Tibial nerve (tissue), 4 donors: ENCODE measurements at regions not wholly inside any gene's neighbourhood (a gene's known extent, or its start where the extent isn't known, plus 50 kb on each side); places are given as distances from the start of the nearest gene placed in this dataset.

Experiments
- DNase-seq, 2 donors: peaks; one replicate each; pipeline ENCODE4 v3.0.0-alpha.2; 2019; ENCODE audit warnings: low spot score in 2 of 2
- H3K27ac ChIP-seq, 4 donors: fragments of 200-600 bp; sonication (generic) in 3 of 4; one replicate each; pipeline ENCODE4 v1.5.1; 2017 to 2019; ENCODE audit warnings: mild to moderate bottlenecking in 1 of 4
- H3K27me3 ChIP-seq, 2 donors: fragments of 200-600 bp; sonication (generic) in 1 of 2; one replicate each; pipeline versions ENCODE4 v1.5.1 to v1.6.0; 2017 to 2019
- H3K36me3 ChIP-seq, 3 donors: fragments of 200-600 bp; sonication (generic); one replicate each; pipeline ENCODE4 v1.5.1; 2018 to 2019
- H3K4me1 ChIP-seq, 4 donors: fragments of 200-600 bp; sonication (generic) in 3 of 4; one replicate each; pipeline ENCODE4 v1.5.1; 2017 to 2019
- H3K4me3 ChIP-seq, 4 donors: fragments of 200-600 bp; sonication (generic) in 3 of 4; one replicate each; pipeline ENCODE4 v1.5.1; 2017 to 2019; ENCODE audit warnings: mild to moderate bottlenecking in 1 of 4, moderate library complexity in 1 of 4
- H3K9me3 ChIP-seq, 4 donors: fragments of 200-600 bp; sonication (generic) in 3 of 4; one replicate each; pipeline ENCODE4 v1.5.1; 2017 to 2019
- CTCF ChIP-seq, 5 experiments: fragments of 200-600 bp in 3 of 5; fragments of 450-650 bp in 2 of 5; sonication (generic) in 3 of 5; IDR thresholded peaks; one replicate each; pipeline ENCODE4 v1.5.1; 2016 to 2019; ENCODE audit warnings: antibody characterized with exemption in 5 of 5, mild to moderate bottlenecking in 3 of 5, moderate library complexity in 2 of 5
- EP300 ChIP-seq, 2 donors: sonication (generic); formaldehyde crosslinking; IDR thresholded peaks; one replicate each; pipeline ENCODE4 v1.6.1; 2017; ENCODE audit warnings: antibody characterized with exemption in 2 of 2, mild to moderate bottlenecking in 1 of 2
- POLR2A ChIP-seq, 2 donors: fragments of 450-650 bp; IDR thresholded peaks; one replicate each; pipeline ENCODE4 v1.6.1; 2017; ENCODE audit warnings: antibody characterized with exemption in 2 of 2, mild to moderate bottlenecking in 2 of 2, moderate library complexity in 2 of 2
- WGBS, 2 donors: methylation state at CpG; one replicate each; pipeline ENCODE4 v1.1.5; 2018; 5-methylcytosine and 5-hydroxymethylcytosine counted together

GRCh38 chr5:23579566-23579965 lies 72.2 kb downstream of the PRDM9 start:
- Histone ChIP-seq H3K4me3 (no peak overlapping the region), H3K9me3 (peaks cover 0 to 3% (median 0%) of the 10 kb centered on the region in 4 donors), H3K36me3 (no peaks in the 10 kb centered on the region), H3K27me3 (no peaks in the 10 kb centered on the region), H3K4me1 (no peaks in the 10 kb centered on the region), H3K27ac (no peak overlapping the region)
- whole genome bisulfite sequencing, 2 donors = 72 to 78% methylated on average over 3 of the region's 3 CpGs
- no peak for DNase-seq
- TF ChIP-seq EP300 (IDR thresholded peaks at IDR 0.05) (no peak), CTCF (IDR thresholded peaks at IDR 0.05) (no peak)

- Histone ChIP-seq H3K4me1 (no peaks in the 10 kb centered on the region), H3K36me3 (no peaks in the 10 kb centered on the region), H3K9me3 (no peaks in the 10 kb centered on the region), H3K27ac (no peak overlapping the region), H3K4me3 (no peak overlapping the region), H3K27me3 (no peaks in the 10 kb centered on the region)
- no peak for DNase-seq
- 81 to 87% methylated on average over 3 of the region's 3 CpGs for WGBS, 2 donors
- TF ChIP-seq EP300 (IDR thresholded peaks at IDR 0.05) (no peak), CTCF (IDR thresholded peaks at IDR 0.05) (no peak), POLR2A (IDR thresholded peaks at IDR 0.05) (no peak)
Measured at GRCh38 chr5:23583081-23583480, 75.7 kb downstream of the PRDM9 start.

GRCh38 chr5:23588841-23589326 lies 81.5 kb downstream of the PRDM9 start:
- 76 to 83% methylated on average over 3 of the region's 3 CpGs for WGBS, 2 donors
- no peak for TF ChIP-seq CTCF (IDR thresholded peaks at IDR 0.05)
- TF ChIP-seq EP300 (IDR thresholded peaks at IDR 0.05) = no peak
- TF ChIP-seq POLR2A (IDR thresholded peaks at IDR 0.05) = no peak

GRCh38 chr5:23591250-23591649 lies 83.8 kb downstream of the PRDM9 start:
- no peak for TF ChIP-seq CTCF (IDR thresholded peaks at IDR 0.05)
- no peak for TF ChIP-seq POLR2A (IDR thresholded peaks at IDR 0.05)
- no peak for TF ChIP-seq EP300 (IDR thresholded peaks at IDR 0.05)

More at GRCh38 chr5:23588841-23589326, 81.5 kb downstream of the PRDM9 start:
- DNase-seq = no peak
- Histone ChIP-seq H3K36me3 (no peaks in the 10 kb centered on the region), H3K9me3 (no peaks in the 10 kb centered on the region), H3K27ac (no peak overlapping the region), H3K4me1 (no peaks in the 10 kb centered on the region), H3K4me3 (no peak overlapping the region), H3K27me3 (no peaks in the 10 kb centered on the region)

GRCh38 chr5:23606927-23607326 lies 99.5 kb downstream of the PRDM9 start:
- no peaks in the 10 kb centered on the region for H3K4me1 ChIP-seq
- WGBS, 2 donors = 73 to 76% methylated on average over 2 of the region's 2 CpGs
- TF ChIP-seq POLR2A (IDR thresholded peaks at IDR 0.05) = no peak
- TF ChIP-seq EP300 (IDR thresholded peaks at IDR 0.05) = no peak
- TF ChIP-seq CTCF (IDR thresholded peaks at IDR 0.05) = no peak
- no peaks in the 10 kb centered on the region for H3K36me3 ChIP-seq
- H3K27ac ChIP-seq = no peak overlapping the region
- no peak for DNase-seq
- H3K9me3 ChIP-seq = no peaks in the 10 kb centered on the region
- H3K4me3 ChIP-seq = no peak overlapping the region
- H3K27me3 ChIP-seq = no peaks in the 10 kb centered on the region

More at GRCh38 chr5:23591250-23591649, 83.8 kb downstream of the PRDM9 start:
- no peaks in the 10 kb centered on the region for H3K27me3 ChIP-seq
- no peak overlapping the region for H3K4me3 ChIP-seq
- no peaks in the 10 kb centered on the region for H3K36me3 ChIP-seq
- no peaks in the 10 kb centered on the region for H3K9me3 ChIP-seq
- H3K4me1 ChIP-seq = no peaks in the 10 kb centered on the region
- DNase-seq = no peak
- WGBS, 2 donors = 83 to 91% methylated on average over 4 of the region's 4 CpGs
- no peak overlapping the region for H3K27ac ChIP-seq
